CD4-positive, alpha-beta T cell treated with Interleukin-15 for 1 hour (primary cell): ENCODE measurements at regions not wholly inside any gene's neighbourhood (a gene's known extent, or its start where the extent isn't known, plus 50 kb on each side); places are given as distances from the start of the nearest gene placed in this dataset.
"Not testable (repeated sequence)": the region's sequence is repeated elsewhere in the genome, so short reads cannot be mapped to it uniquely, and the experiment has no call there.

ENCODE experiments used
- DNase-seq: peaks from one replicate; pipeline ENCODE4 v3.0.0-alpha.2; 2020

GRCh38 chr1:148309940-148310500 is 157.9 kb upstream of the NBPF11 start:
- DNase-seq = no peak

- DNase-seq = no peak
Observed at GRCh38 chr1:148308832-148309458, 156.9 kb upstream of the NBPF11 start.

- DNase-seq = peak; percentile 54
Observed at GRCh38 chr1:148307583-148308185, 155.6 kb upstream of the NBPF11 start.

GRCh38 chr1:148304935-148305334 is 152.9 kb upstream of the NBPF11 start:
- DNase-seq = not testable (repeated sequence)

- peak; percentile 69 for DNase-seq
Observed at GRCh38 chr1:148302586-148303364, 150.7 kb upstream of the NBPF11 start.

- DNase-seq = not testable (repeated sequence)
Observed at GRCh38 chr1:148297852-148298251, 145.8 kb upstream of the NBPF11 start.

- DNase-seq = no peak
Observed at GRCh38 chr1:148296511-148296910, 144.4 kb upstream of the NBPF11 start.

GRCh38 chr1:148294116-148294807 is 142.2 kb upstream of the NBPF11 start:
- no peak for DNase-seq

GRCh38 chr1:148293651-148294050 is 141.6 kb upstream of the NBPF11 start:
- DNase-seq = no peak

- no peak for DNase-seq
Observed at GRCh38 chr1:148292915-148293314, 140.8 kb upstream of the NBPF11 start.

GRCh38 chr1:148290881-148291280 is 138.8 kb upstream of the NBPF11 start:
- DNase-seq = no peak

GRCh38 chr1:148289647-148290046 is 137.6 kb upstream of the NBPF11 start:
- no peak for DNase-seq

GRCh38 chr1:148285946-148286345 is 133.9 kb upstream of the NBPF11 start:
- not testable (repeated sequence) for DNase-seq

- not testable (repeated sequence) for DNase-seq
Observed at GRCh38 chr1:148280831-148281572, 128.9 kb upstream of the NBPF11 start.

GRCh38 chr1:148279002-148279542 is 127.0 kb upstream of the NBPF11 start:
- not testable (repeated sequence) for DNase-seq

GRCh38 chr1:148277865-148278279 is 125.8 kb upstream of the NBPF11 start:
- DNase-seq = not testable (repeated sequence)

GRCh38 chr1:148267066-148267465 is 115.0 kb upstream of the NBPF11 start:
- not testable (repeated sequence) for DNase-seq

- no peak for DNase-seq
Observed at GRCh38 chr1:148264374-148265276, 112.5 kb upstream of the NBPF11 start.

- DNase-seq = peak; percentile 18
Observed at GRCh38 chr1:148263906-148264255, 111.8 kb upstream of the NBPF11 start.

GRCh38 chr1:148263128-148263905 is 111.2 kb upstream of the NBPF11 start:
- peak; percentile 58 for DNase-seq
